ENCODE measurements at regions not wholly inside any gene's neighbourhood (a gene's known extent, or its start where the extent isn't known, plus 50 kb on each side); places are given as distances from the start of the nearest gene placed in this dataset.

GRCh38 chr2:236717729-236718128 is 148.1 kb downstream of the ACKR3 start:
- no peak for TF ChIP-seq GATA3 (IDR thresholded peaks at IDR 0.05; ENCODE audit: low read depth, low read length)
- TF ChIP-seq GATA2 (IDR thresholded peaks at IDR 0.05; ENCODE audit: low read depth, low read length): peak; percentile 43

- no peak for TF ChIP-seq GATA3 (IDR thresholded peaks at IDR 0.05; ENCODE audit: low read depth, low read length)
- TF ChIP-seq GATA2 (IDR thresholded peaks at IDR 0.05; ENCODE audit: low read depth, low read length): no peak
These were observed 148.8 kb downstream of the ACKR3 start for GRCh38 chr2:236718207-236718992.

DNA sequence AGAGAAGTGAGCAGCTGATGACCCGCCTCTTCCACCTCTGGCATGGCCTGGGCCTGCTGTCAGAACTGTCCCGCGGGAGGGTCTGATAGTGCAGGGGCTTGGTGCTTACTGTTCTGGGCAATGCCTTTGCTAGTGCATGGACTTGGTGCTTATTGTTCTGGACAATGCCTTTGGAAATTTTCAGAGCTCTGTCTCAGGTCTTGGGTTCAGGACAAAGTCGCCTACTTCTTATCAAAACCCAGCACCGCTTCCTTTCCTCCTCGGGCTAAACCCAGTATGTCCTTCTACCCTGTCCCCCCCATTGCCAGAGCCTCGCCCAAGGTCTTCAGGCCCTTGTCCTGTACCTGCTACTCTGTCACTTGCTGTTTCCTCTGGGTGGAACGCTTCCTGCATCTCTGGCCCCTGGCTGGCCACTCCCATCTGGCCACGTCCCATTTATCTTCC is 149.6 kb downstream of the ACKR3 start:
- TF ChIP-seq GATA3 (IDR thresholded peaks at IDR 0.05; ENCODE audit: low read depth, low read length): no peak
- no peak for TF ChIP-seq GATA2 (IDR thresholded peaks at IDR 0.05; ENCODE audit: low read depth, low read length)

DNA sequence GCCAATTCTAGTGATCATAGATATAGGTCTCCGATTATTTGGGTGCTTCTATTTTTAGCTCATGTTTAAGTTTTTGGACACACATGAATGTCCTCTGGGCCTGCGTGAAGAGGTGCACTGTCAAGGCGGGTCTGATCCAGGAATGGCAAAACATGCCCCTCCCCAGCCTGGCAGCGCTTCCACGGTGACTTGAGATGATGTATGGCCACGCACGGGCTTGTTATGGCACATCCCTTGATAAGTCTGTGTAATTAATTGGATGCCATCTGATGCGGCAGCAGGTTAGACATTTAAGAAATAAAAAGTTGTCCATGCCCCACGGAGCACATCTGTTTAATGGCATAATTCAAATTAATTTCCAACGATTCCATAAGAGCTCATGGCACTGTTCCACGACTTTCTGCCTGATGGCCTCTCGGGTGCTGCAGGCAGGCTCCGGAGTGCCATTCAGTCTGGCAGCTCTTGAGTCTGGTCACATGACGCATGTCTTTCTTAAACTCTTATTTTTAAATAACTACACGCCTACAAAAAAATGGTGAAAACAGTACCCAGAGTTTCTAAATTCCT is 151.4 kb downstream of the ACKR3 start:
- TF ChIP-seq GATA3 (IDR thresholded peaks at IDR 0.05; ENCODE audit: low read depth, low read length) (no peak), GATA2 (IDR thresholded peaks at IDR 0.05; ENCODE audit: low read depth, low read length) (0 out of 2 replicates have a peak, but pooled peaks have one; percentile 20)

GRCh38 chr2:236724200-236724599 is 154.6 kb downstream of the ACKR3 start:
- no peak for TF ChIP-seq GATA3 (IDR thresholded peaks at IDR 0.05; ENCODE audit: low read depth, low read length)

- TF ChIP-seq GATA3 (IDR thresholded peaks at IDR 0.05; ENCODE audit: low read depth, low read length) (no peak), GATA2 (IDR thresholded peaks at IDR 0.05; ENCODE audit: low read depth, low read length) (no peak)
These were observed 157.3 kb downstream of the ACKR3 start for GRCh38 chr2:236726701-236727450.

DNA sequence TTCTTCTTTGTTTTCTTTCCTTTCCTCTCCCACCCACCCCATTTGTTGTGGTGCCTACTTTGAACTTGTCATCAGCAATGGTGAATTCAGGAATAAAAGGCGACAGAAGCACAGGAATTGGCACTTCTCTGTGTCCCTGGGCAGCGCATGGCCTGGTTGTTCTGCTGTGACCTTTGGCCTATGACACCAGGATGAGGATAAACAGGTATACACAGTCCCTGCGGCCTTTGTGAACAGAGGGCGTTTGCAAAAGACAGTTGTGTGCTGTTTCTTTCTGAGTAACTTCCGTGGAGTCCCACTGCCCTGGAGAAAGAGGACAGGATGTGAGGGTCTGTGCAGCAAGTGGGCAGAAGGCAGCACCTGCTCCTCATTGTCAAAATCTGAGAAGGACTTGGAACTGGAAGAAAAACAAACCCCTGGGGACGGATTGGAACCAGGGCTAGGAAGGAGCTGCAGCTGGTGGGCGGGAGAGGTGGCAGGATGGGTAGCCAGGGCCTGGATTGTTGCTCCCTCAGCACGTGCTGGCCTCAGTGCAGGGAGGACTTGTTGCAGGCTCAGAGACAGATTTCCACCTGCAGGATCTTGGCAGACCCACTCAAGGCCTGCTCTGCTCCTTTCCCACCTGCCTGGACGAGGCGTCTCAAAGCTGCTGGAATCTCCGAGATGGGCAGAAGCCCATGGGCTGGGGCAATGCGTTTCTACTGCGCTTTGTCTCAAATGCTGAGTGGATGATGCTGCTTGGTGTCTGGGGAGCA is 159.5 kb downstream of the ACKR3 start:
- TF ChIP-seq GATA2 (IDR thresholded peaks at IDR 0.05; ENCODE audit: low read depth, low read length) (no peak), GATA3 (IDR thresholded peaks at IDR 0.05; ENCODE audit: low read depth, low read length) (no peak)

- TF ChIP-seq GATA3 (IDR thresholded peaks at IDR 0.05; ENCODE audit: low read depth, low read length): no peak
- no peak for TF ChIP-seq GATA2 (IDR thresholded peaks at IDR 0.05; ENCODE audit: low read depth, low read length)
These were observed 160.8 kb downstream of the ACKR3 start for GRCh38 chr2:236730393-236730792.

DNA sequence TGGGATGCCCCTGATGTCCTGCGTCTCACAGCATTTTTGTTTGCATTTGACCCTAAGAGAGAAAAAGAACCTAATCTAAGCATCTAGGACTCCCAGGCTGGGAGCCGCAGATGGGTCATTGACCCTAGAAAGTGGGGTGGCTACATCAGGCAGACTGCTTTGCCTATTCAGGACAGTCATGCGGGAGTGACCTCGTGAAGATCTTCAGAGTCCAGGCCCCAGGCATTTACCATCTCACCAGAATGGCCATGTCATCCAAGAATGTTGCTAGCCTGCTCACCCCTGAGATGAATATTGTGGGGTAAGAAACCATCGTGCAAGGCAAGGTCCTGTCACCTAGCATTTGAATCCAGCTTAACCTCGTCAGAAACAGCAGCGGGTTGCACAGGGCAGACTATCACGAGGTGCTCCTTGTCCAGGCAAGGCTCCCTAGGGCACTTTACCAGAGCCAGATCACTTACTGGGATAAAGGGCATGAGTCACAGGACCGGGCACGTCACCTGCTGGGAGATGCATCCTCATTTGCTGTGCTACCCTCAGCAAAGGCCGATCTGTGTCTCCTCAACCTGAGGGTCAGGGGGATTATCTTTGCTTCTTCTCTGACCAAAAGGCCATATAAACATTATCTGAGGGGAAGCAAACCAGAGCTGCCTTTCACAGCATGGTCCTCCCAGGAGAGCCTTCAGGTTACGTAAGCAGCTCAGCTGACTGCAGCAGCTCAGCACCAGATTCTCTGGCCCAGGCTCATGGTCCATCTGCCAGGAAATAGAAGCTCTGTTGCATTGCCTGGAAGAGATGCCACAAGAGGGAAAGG is 162.3 kb downstream of the ACKR3 start:
- TF ChIP-seq GATA2 (IDR thresholded peaks at IDR 0.05; ENCODE audit: low read depth, low read length) (no peak), GATA3 (IDR thresholded peaks at IDR 0.05; ENCODE audit: low read depth, low read length) (no peak)

GRCh38 chr2:236733156-236733555 is 163.5 kb downstream of the ACKR3 start:
- no peak for TF ChIP-seq GATA2 (IDR thresholded peaks at IDR 0.05; ENCODE audit: low read depth, low read length)
- no peak for TF ChIP-seq GATA3 (IDR thresholded peaks at IDR 0.05; ENCODE audit: low read depth, low read length)

DNA sequence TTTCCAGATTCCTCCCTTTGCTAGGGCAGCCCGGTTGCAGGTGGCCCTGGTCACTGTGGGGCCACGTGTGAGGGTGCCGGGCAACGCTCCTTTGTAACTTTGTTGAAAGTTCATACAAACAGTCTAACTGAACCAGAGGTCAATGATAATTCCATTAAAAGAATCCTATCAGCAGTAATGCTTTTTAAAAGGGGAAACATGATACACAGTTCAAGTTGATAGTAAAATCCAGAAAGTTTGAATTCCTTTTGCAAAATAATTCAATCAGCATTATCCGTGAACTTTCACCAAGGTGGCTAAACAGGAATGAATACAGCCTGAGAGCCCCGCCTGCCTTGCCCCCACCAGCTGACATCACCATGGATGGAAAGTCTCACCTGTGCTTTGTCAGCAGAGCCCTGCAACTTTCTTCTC is 166.2 kb downstream of the ACKR3 start:
- no peak for TF ChIP-seq GATA2 (IDR thresholded peaks at IDR 0.05; ENCODE audit: low read depth, low read length)
- no peak for TF ChIP-seq GATA3 (IDR thresholded peaks at IDR 0.05; ENCODE audit: low read depth, low read length)

DNA sequence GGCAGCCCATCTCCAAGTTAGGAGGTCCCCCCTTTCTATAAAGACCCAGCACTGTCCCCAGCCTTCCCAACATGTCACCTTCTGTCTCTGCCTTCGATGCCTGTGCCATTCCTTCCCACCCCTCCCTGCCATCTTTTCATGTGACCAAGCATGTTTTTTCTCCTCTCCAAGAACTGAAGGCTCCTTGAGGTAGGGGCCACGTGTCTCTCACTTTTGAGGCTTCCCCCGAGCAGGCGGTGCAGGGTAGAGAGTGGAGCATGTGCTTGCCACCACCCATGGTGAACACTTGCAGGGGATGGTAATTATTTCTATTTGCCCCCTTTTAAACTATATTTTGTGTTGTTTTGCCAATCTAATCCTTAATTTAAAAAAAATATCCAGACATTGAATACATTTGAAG is 168.4 kb downstream of the ACKR3 start:
- TF ChIP-seq GATA3 (IDR thresholded peaks at IDR 0.05; ENCODE audit: low read depth, low read length) (no peak), GATA2 (IDR thresholded peaks at IDR 0.05; ENCODE audit: low read depth, low read length) (no peak)

DNA sequence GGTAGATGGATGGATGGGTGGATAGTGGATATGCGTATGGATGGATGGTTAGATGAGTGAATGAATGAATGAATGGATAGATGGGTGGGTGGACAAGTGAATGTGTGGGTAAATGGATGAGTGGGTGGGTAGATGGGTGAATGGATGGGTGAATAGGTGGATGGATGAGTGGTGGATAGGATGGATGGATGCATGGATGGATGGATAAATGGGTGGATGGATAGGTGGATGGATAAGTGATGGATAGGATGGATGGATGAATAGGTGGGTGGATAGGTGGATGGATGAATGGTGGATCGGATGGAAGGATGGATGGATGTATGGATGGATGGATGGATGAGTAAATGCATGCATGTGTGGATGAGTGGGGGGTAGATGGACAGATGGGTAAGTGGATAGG is 169.3 kb downstream of the ACKR3 start:
- TF ChIP-seq GATA2 (IDR thresholded peaks at IDR 0.05; ENCODE audit: low read depth, low read length) (no peak), GATA3 (IDR thresholded peaks at IDR 0.05; ENCODE audit: low read depth, low read length) (no peak)

All from SH-SY5Y (cell line).